Natural killer cell (primary cell): ENCODE measurements at regions not wholly inside any gene's neighbourhood (a gene's known extent, or its start where the extent isn't known, plus 50 kb on each side); places are given as distances from the start of the nearest gene placed in this dataset.

Source experiments
- ATAC-seq, 3 donors: fragments of 150-1000 bp in 2 of 3; fragments of 200-7000 bp in 1 of 3; cut with Tn5 transposase; 1 replicate in 1 of 3; 2 replicates in 2 of 3; pipeline ENCODE4 v1.10.0; 2021; ENCODE audit warnings: mild to moderate bottlenecking in 2 of 3, moderate library complexity in 2 of 3
- DNase-seq, 2 donors: peaks; one replicate each; pipeline versions ENCODE4 v3.0.0 to v3.0.0-alpha.2; 2013 to 2021; ENCODE audit warnings: mixed read lengths in 1 of 2
- H3K27ac ChIP-seq: one replicate; pipeline ENCODE4 v1.5.1; 2013; ENCODE audit warnings: mild to moderate bottlenecking, low read length
- H3K27me3 ChIP-seq: one replicate; pipeline ENCODE4 v1.6.1; 2013; ENCODE audit warnings: low read length; ENCODE audit not compliant: control insufficient read depth, insufficient read depth
- H3K36me3 ChIP-seq: one replicate; pipeline ENCODE4 v1.6.1; 2013; ENCODE audit warnings: low read length; ENCODE audit not compliant: control insufficient read depth, insufficient read depth
- H3K4me1 ChIP-seq: one replicate; pipeline ENCODE4 v1.6.1; 2013; ENCODE audit warnings: low read length; ENCODE audit not compliant: control insufficient read depth, insufficient read depth
- H3K4me3 ChIP-seq: one replicate; pipeline ENCODE4 v1.5.1; 2013; ENCODE audit warnings: low read length
- H3K9me3 ChIP-seq: one replicate; pipeline ENCODE4 v1.6.1; 2013; ENCODE audit warnings: low read length; ENCODE audit not compliant: control insufficient read depth, insufficient read depth
- H3K27ac Mint-ChIP-seq, 2 donors: one replicate each; pipeline ENCODE4 v1.8.0; 2022; ENCODE audit warnings: mild to moderate bottlenecking in 2 of 2, mixed read lengths in 2 of 2, moderate library complexity in 1 of 2
- H3K27me3 Mint-ChIP-seq, 2 donors: one replicate each; pipeline ENCODE4 v1.8.0; 2022; ENCODE audit warnings: low read depth in 2 of 2, mixed read lengths in 2 of 2
- H3K36me3 Mint-ChIP-seq: one replicate; pipeline ENCODE4 v1.8.0; 2022; ENCODE audit warnings: mixed read lengths
- H3K4me1 Mint-ChIP-seq, 2 donors: one replicate each; pipeline ENCODE4 v1.8.0; 2022; ENCODE audit warnings: mixed read lengths in 2 of 2
- H3K4me3 Mint-ChIP-seq: one replicate; pipeline ENCODE4 v1.8.0; 2022; ENCODE audit warnings: mild to moderate bottlenecking, moderate library complexity, mixed read lengths
- H3K9me3 Mint-ChIP-seq, 2 donors: one replicate each; pipeline ENCODE4 v1.8.0; 2022; ENCODE audit warnings: mixed read lengths in 2 of 2
- WGBS: methylation state at CpG from one replicate; pipeline ENCODE4 v1.1.7; 2013; ENCODE audit warnings: missing lambda C conversion rate; ENCODE audit not compliant: insufficient coverage; 5-methylcytosine and 5-hydroxymethylcytosine counted together
- intact Hi-C: fragments of 100-400 bp; cut with micrococcal nuclease; formaldehyde crosslinking; loops from one replicate; pipeline ENCODE4 v1.14.2; 2022
- TF ChIP-seq, protein P1 (sequence below): fragments of 200-600 bp; IDR thresholded peaks from one replicate; pipeline ENCODE4 v1.8.0; 2022; ENCODE audit warnings: antibody characterized with exemption

- H3K27me3 ChIP-seq: no peaks in the 10 kb centered on the region
- H3K27ac ChIP-seq: no peak overlapping the region
- intact Hi-C loops: no loop called here
- no peaks in the 10 kb centered on the region for H3K4me1 ChIP-seq
- DNase-seq: no peak
- no peak for ATAC-seq
- Mint-ChIP-seq H3K36me3 (no peaks in the 10 kb centered on the region), H3K9me3 (peaks cover 5 to 6% of the 10 kb centered on the region in 2 donors), H3K27ac (no peak overlapping the region), H3K27me3 (peaks cover 0 to 3% of the 10 kb centered on the region in 2 donors), H3K4me1 (no peaks in the 10 kb centered on the region), H3K4me3 (no peak overlapping the region)
- no peaks in the 10 kb centered on the region for H3K9me3 ChIP-seq
- TF ChIP-seq, protein P1, sequence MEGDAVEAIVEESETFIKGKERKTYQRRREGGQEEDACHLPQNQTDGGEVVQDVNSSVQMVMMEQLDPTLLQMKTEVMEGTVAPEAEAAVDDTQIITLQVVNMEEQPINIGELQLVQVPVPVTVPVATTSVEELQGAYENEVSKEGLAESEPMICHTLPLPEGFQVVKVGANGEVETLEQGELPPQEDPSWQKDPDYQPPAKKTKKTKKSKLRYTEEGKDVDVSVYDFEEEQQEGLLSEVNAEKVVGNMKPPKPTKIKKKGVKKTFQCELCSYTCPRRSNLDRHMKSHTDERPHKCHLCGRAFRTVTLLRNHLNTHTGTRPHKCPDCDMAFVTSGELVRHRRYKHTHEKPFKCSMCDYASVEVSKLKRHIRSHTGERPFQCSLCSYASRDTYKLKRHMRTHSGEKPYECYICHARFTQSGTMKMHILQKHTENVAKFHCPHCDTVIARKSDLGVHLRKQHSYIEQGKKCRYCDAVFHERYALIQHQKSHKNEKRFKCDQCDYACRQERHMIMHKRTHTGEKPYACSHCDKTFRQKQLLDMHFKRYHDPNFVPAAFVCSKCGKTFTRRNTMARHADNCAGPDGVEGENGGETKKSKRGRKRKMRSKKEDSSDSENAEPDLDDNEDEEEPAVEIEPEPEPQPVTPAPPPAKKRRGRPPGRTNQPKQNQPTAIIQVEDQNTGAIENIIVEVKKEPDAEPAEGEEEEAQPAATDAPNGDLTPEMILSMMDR: no peak
- H3K4me3 ChIP-seq: no peak overlapping the region
- WGBS: 75% methylated on average over 1 of the region's 1 CpG
- H3K36me3 ChIP-seq: no peaks in the 10 kb centered on the region
Measured at GRCh38 chr14:49189375-49189774, 396.8 kb downstream of the RPS29 start.

DNA sequence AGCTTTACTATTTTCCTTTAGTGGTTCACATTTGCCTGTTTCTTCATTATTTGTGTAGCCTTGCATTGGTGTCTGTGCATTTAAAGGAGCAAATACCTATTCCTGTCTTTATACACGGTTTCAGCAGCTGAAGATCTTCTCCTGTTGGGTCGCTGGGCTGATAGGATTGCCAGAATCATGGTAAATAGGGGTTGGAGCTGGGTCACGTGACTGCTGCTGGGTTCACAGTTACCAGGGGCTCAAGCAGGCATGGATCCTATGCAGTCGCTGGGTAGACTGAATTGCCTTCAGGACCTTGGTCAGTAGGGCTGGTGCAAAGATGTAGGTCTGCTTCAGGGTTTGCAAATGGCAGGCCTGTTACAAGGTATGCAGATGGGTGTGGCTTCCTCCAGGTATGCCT is 398.4 kb downstream of the RPS29 start:
- H3K36me3 ChIP-seq: no peaks in the 10 kb centered on the region
- Mint-ChIP-seq H3K9me3 (peaks cover 3 to 6% of the 10 kb centered on the region in 2 donors), H3K4me3 (no peak overlapping the region), H3K36me3 (no peaks in the 10 kb centered on the region), H3K4me1 (no peaks in the 10 kb centered on the region), H3K27ac (no peak overlapping the region), H3K27me3 (peaks cover 0 to 3% of the 10 kb centered on the region in 2 donors)
- H3K27me3 ChIP-seq: no peaks in the 10 kb centered on the region
- H3K4me1 ChIP-seq: no peaks in the 10 kb centered on the region
- WGBS: 81% methylated on average over 4 of the region's 4 CpGs
- no peaks in the 10 kb centered on the region for H3K9me3 ChIP-seq
- H3K4me3 ChIP-seq: no peak overlapping the region
- TF ChIP-seq, protein P1: no peak
- DNase-seq: no peak
- H3K27ac ChIP-seq: no peak overlapping the region
- ATAC-seq: no peak
- intact Hi-C loops: no loop called here

DNA sequence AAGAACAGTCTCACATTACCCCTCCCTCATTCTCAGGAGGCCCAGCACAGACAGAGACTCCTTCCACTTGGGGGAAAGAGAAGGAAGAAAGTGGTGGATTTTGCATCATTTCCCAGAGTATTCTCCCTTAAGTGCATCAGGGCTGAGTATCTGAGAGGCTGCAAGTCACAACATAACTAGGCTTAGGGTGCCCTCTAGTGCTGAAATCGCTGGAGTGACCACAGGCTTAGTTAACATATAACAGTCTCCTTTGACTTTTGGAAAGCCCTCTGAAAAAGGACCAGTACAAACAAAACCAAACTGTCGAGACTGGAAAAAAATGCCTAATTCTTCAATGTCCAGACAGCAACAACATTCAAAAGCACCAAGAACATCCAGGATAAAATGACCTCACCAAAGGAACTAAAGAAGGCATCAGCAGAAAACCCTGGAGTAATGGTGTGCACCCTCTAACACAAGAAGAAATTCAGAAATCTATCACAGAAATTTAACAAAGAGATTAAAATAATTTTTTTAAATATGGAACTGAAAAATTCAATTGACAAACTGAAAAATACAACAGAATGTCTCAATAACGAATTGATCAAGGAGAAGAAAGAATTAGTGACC is 412.3 kb downstream of the RPS29 start:
- no peaks in the 10 kb centered on the region for H3K27me3 ChIP-seq
- WGBS: 14% methylated on average over 2 of the region's 3 CpGs
- ATAC-seq (no peak), DNase-seq (peak in 1 of 2 donors; percentile 30)
- intact Hi-C loops: no loop called here
- H3K27ac Mint-ChIP-seq: no peak overlapping the region
- H3K4me1 Mint-ChIP-seq: no peaks in the 10 kb centered on the region
- no peak overlapping the region for H3K4me3 Mint-ChIP-seq
- H3K27me3 Mint-ChIP-seq: peaks cover 0 to 2% of the 10 kb centered on the region in 2 donors
- H3K9me3 Mint-ChIP-seq: peaks cover 0 to 5% of the 10 kb centered on the region in 2 donors
- H3K4me1 ChIP-seq: no peaks in the 10 kb centered on the region
- H3K27ac ChIP-seq: no peak overlapping the region
- no peak overlapping the region for H3K4me3 ChIP-seq
- TF ChIP-seq, protein P1: no peak
- no peaks in the 10 kb centered on the region for H3K36me3 ChIP-seq
- H3K36me3 Mint-ChIP-seq: no peaks in the 10 kb centered on the region
- no peaks in the 10 kb centered on the region for H3K9me3 ChIP-seq

DNA sequence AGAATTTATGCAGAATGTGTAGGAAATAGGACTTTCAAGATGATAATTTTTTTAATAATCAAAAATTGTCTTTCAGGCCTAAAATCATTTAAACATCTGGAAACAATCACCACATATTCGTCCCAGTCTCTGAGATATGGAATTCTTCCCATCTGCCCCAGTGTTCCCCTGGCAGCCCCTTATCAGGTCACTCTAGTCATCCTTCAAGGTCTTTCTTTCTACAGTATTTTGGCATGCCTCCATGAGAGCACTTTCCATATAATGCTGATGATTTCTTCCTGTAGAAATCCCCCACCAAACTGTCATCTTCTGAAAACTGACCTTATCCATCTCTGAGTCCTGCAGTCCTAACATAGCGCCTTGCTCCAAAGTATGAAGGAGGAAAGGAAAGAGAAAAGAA is 422.1 kb downstream of the RPS29 start:
- H3K27me3 Mint-ChIP-seq: no peaks in the 10 kb centered on the region
- H3K9me3 Mint-ChIP-seq: peaks cover 2 to 3% of the 10 kb centered on the region in 2 donors
- Histone ChIP-seq H3K27ac (no peak overlapping the region), H3K36me3 (no peaks in the 10 kb centered on the region), H3K27me3 (no peaks in the 10 kb centered on the region), H3K9me3 (no peaks in the 10 kb centered on the region), H3K4me3 (no peak overlapping the region), H3K4me1 (no peaks in the 10 kb centered on the region)
- H3K4me1 Mint-ChIP-seq: no peaks in the 10 kb centered on the region
- DNase-seq: no peak
- WGBS: 75% methylated on average over 1 of the region's 2 CpGs
- ATAC-seq: no peak
- intact Hi-C loops: no loop called here
- H3K4me3 Mint-ChIP-seq: no peak overlapping the region
- H3K36me3 Mint-ChIP-seq: no peaks in the 10 kb centered on the region
- TF ChIP-seq, protein P1: no peak
- no peak overlapping the region for H3K27ac Mint-ChIP-seq
